Bronchial epithelial cell (primary cell): ENCODE measurements at regions not wholly inside any gene's neighbourhood (a gene's known extent, or its start where the extent isn't known, plus 50 kb on each side); places are given as distances from the start of the nearest gene placed in this dataset.
A peak's percentile ranks its signal among the peaks of the same experiment; 100 is the strongest.

Experiments used
- DNase-seq: peaks from one replicate; pipeline ENCODE4 v3.0.0-alpha.2; 2010; ENCODE audit warnings: low read depth
- FAIRE-seq: peaks from 2 replicates; lab custom pipeline; 2011; peaks lifted over from hg19 to GRCh38; lab: Jason Lieb, UNC
- H3K27me3 ChIP-seq: 2 replicates; pipeline ENCODE4 v1.5.1; 2011; ENCODE audit warnings: low read length; ENCODE audit not compliant: control insufficient read depth, insufficient read depth
- H3K36me3 ChIP-seq: 2 replicates; pipeline ENCODE4 v1.5.1; 2011; ENCODE audit warnings: low read length; ENCODE audit not compliant: control insufficient read depth, insufficient read depth
- H3K4me3 ChIP-seq: 2 replicates; pipeline ENCODE4 v1.5.1; 2011; ENCODE audit warnings: mild to moderate bottlenecking, low read depth, low read length, control low read depth
- TF ChIP-seq, protein P1 (sequence below): IDR thresholded peaks from 2 replicates; pipeline ENCODE4 v1.5.1; 2011; ENCODE audit warnings: mild to moderate bottlenecking, moderate library complexity, low read length, control low read depth, inconsistent platforms; ENCODE audit not compliant: insufficient read depth, severe bottlenecking

DNA sequence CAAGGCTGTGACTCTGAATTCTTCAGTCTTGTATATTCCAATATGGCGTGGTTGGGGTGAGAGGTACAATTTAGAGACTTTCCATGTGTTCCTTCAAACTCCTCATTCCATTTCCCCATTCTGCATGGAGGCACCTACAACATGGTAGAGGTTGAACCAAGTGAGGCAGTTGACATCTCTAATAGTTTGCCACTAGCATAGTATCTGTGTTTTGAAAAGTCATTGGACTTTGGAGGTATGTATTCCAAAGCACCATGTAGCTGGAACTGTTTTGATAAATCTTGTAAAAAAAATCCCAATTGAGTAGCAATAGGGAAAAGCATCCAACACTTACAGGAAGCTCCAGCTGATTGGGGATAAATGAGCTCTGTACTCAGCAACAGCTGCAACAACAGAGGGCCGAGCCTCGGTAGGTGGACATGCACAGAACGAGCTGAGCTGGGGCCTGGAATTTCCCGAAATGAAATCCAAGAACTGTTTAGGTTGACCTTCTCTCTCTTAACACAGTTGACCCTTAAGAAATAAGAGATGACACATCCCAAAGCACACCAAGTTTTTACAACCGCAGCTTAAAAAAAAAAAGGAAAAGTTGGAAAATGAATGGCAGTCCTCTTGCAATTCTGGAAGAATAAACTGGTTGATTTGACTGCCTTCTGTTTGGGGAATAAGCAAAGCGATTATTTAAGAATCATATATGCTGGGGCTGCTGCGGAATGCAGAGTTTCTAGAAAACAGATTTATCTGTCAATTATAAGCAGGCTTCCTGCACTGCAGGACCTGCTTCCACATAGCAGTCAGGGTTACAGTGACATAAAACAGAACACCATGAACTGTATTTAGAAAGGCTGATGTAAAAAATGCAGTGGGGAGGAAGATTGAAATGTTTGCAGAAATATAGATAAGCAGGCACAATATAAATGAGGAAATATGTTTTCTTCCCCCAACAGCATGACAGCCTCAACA is 194.6 kb upstream of the KRR1 start:
- TF ChIP-seq, protein P1, sequence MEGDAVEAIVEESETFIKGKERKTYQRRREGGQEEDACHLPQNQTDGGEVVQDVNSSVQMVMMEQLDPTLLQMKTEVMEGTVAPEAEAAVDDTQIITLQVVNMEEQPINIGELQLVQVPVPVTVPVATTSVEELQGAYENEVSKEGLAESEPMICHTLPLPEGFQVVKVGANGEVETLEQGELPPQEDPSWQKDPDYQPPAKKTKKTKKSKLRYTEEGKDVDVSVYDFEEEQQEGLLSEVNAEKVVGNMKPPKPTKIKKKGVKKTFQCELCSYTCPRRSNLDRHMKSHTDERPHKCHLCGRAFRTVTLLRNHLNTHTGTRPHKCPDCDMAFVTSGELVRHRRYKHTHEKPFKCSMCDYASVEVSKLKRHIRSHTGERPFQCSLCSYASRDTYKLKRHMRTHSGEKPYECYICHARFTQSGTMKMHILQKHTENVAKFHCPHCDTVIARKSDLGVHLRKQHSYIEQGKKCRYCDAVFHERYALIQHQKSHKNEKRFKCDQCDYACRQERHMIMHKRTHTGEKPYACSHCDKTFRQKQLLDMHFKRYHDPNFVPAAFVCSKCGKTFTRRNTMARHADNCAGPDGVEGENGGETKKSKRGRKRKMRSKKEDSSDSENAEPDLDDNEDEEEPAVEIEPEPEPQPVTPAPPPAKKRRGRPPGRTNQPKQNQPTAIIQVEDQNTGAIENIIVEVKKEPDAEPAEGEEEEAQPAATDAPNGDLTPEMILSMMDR = no peak
- Histone ChIP-seq H3K4me3 (no peak overlapping the region), H3K27me3 (no peaks in the 10 kb centered on the region), H3K36me3 (no peaks in the 10 kb centered on the region)
- DNase-seq = peak; percentile 84
- FAIRE-seq = no peak

DNA sequence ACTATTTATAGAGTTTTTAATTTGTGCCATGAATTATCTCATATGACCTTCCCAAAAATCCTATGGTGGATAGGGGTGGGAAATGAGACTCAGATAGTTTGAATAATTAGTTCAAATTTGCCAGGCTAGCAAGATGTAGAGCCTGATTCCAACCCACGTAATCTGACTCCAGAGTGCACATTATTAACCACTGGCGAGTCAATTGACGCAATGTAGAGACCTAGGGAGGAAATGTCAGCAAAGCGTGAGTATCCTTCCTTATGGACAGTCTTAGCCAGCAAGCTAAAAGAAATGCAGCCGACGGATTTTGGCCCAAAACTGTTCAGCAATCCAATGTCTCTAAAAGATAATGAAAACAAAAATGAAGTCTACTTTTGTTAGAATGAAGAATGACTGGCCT is 193.3 kb upstream of the KRR1 start:
- DNase-seq (no peak), FAIRE-seq (no peak)
- TF ChIP-seq, protein P1 = no peak
- no peaks in the 10 kb centered on the region for H3K36me3 ChIP-seq
- no peaks in the 10 kb centered on the region for H3K27me3 ChIP-seq
- no peak overlapping the region for H3K4me3 ChIP-seq

DNA sequence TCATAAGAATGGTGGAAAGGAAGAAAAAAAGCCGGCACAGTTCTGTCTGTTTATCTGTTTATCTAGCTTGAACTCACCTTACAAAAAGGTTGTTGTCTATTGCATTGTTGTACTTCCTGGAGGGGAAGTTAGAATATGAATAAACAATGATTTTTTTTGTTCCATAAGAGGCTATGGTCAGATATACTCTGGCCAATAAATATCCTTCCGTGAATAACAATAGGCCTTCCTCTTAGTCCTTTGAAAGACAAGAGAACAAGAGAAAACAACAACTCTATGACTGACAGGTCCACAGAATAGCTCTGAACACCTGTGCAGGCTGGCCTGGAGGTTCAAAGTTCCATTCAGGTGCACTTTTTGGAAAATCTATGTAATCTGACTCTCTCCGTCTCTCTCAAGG is 192.8 kb upstream of the KRR1 start:
- Histone ChIP-seq H3K27me3 (no peaks in the 10 kb centered on the region), H3K36me3 (no peaks in the 10 kb centered on the region), H3K4me3 (no peak overlapping the region)
- no peak for FAIRE-seq
- TF ChIP-seq, protein P1 = no peak
- DNase-seq = no peak

DNA sequence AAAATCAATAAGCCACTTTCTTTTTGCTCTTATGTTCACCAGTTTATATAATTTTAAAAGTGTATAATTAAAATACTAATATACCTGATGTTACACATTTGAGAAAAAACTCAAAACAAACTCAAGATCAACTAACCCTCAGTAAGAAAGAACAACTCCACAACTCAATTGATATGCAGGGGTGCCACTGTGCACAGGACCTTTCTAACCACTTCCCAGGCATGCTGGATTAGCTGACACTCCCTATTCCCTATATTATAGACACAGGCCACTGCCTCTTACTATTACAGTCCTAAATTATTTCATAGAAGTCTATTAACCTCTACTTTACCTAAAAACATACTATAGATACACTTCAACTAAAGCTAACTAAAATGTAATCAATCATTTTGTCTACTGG is 191.7 kb upstream of the KRR1 start:
- FAIRE-seq = no peak
- no peak for DNase-seq
- H3K27me3 ChIP-seq = no peaks in the 10 kb centered on the region
- TF ChIP-seq, protein P1 = no peak
- no peak overlapping the region for H3K4me3 ChIP-seq
- H3K36me3 ChIP-seq = no peaks in the 10 kb centered on the region

DNA sequence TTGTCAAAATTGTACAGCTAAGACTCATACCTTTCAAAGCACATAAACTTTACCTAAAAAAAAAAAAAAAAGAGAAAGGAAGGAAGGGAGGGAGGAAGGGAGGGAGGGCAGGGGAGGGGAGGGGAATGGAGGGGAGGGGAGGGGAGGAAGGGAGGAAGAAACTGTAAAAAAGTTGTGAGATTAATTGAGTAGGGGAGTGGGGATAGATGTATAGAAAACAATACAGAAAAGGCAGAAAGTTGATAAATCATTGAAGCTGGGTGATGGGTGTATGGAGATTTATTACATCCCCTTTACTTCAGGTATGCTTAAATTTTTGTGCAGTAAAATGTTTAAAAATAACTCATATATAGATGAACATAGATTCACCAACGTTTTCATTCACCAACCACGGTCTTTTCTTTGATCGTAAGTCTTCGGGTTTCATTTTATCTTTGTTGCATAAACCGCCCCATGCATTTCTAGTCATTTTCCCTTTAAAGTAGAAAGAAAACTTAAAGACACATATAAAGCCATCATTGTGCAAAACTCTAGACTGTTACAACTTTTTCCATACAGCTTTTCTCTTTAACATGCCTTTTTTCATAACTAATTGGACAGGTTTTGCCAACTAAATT is 191.2 kb upstream of the KRR1 start:
- FAIRE-seq (no peak), DNase-seq (no peak)
- H3K4me3 ChIP-seq = no peak overlapping the region
- TF ChIP-seq, protein P1 = no peak
- H3K27me3 ChIP-seq = no peaks in the 10 kb centered on the region
- no peaks in the 10 kb centered on the region for H3K36me3 ChIP-seq
